H9 (cell line): ENCODE measurements at regions not wholly inside any gene's neighbourhood (a gene's known extent, or its start where the extent isn't known, plus 50 kb on each side); places are given as distances from the start of the nearest gene placed in this dataset.
"Not testable (repeated sequence)": the region's sequence is repeated elsewhere in the genome, so short reads cannot be mapped to it uniquely, and the experiment has no call there.

ENCODE experiments used
- DNase-seq: peaks from one replicate; pipeline ENCODE4 v3.0.0-alpha.2; 2017
- H2AFZ ChIP-seq: one replicate; pipeline ENCODE4 v1.6.1; 2013; ENCODE audit warnings: mild to moderate bottlenecking, low read length, control low read depth, moderate library complexity
- H2AK5ac ChIP-seq: 2 replicates; pipeline ENCODE4 v1.6.1; 2013; ENCODE audit warnings: low read length, control low read depth, mixed read lengths; ENCODE audit not compliant: insufficient read length
- H2BK120ac ChIP-seq: one replicate; pipeline ENCODE4 v1.6.1; 2013; ENCODE audit warnings: low read depth, mild to moderate bottlenecking, low read length, control low read depth, inconsistent platforms; ENCODE audit not compliant: poor library complexity, severe bottlenecking
- H2BK12ac ChIP-seq: 2 replicates; pipeline ENCODE4 v1.6.1; 2013; ENCODE audit warnings: low read length, control low read depth, mixed read lengths, low read depth; ENCODE audit not compliant: insufficient read length
- H2BK15ac ChIP-seq: 2 replicates; pipeline ENCODE4 v1.6.1; 2013; ENCODE audit warnings: low read depth, low read length, control low read depth
- H2BK20ac ChIP-seq: one replicate; pipeline ENCODE4 v1.6.1; 2013; ENCODE audit warnings: low read depth, mild to moderate bottlenecking, low read length, control low read depth, inconsistent platforms; ENCODE audit not compliant: poor library complexity, severe bottlenecking
- H2BK5ac ChIP-seq: 2 replicates; pipeline ENCODE4 v1.6.1; 2013; ENCODE audit warnings: low read length, control low read depth, mixed read lengths; ENCODE audit not compliant: insufficient read length
- H3K14ac ChIP-seq: 2 replicates; pipeline ENCODE4 v1.6.1; 2013; ENCODE audit warnings: low read length, control low read depth; ENCODE audit not compliant: insufficient read depth
- H3K18ac ChIP-seq: 2 replicates; pipeline ENCODE4 v1.6.1; 2013; ENCODE audit warnings: low read depth, mild to moderate bottlenecking, mixed read lengths, low read length, control low read depth; ENCODE audit not compliant: insufficient read length
- H3K23ac ChIP-seq: 2 replicates; pipeline ENCODE4 v1.6.1; 2013; ENCODE audit warnings: low read length, control low read depth, mixed read lengths, low read depth; ENCODE audit not compliant: insufficient read length
- H3K23me2 ChIP-seq: 2 replicates; pipeline ENCODE4 v1.6.1; 2013; ENCODE audit warnings: low read depth, mild to moderate bottlenecking, mixed read lengths, low read length, control low read depth; ENCODE audit not compliant: insufficient read length, poor library complexity, severe bottlenecking
- H3K27ac ChIP-seq: 2 replicates; pipeline ENCODE4 v1.5.1; 2013; ENCODE audit warnings: low read length, control low read depth, mixed read lengths, low read depth; ENCODE audit not compliant: insufficient read length
- H3K27me3 ChIP-seq: 2 replicates; pipeline ENCODE4 v1.6.1; 2013; ENCODE audit warnings: low read length, control low read depth, inconsistent platforms; ENCODE audit not compliant: insufficient read depth
- H3K4ac ChIP-seq: 2 replicates; pipeline ENCODE4 v1.6.1; 2013; ENCODE audit warnings: low read depth, mild to moderate bottlenecking, control low read depth, inconsistent platforms, low read length, moderate library complexity
- H3K4me1 ChIP-seq: 2 replicates; pipeline ENCODE4 v1.6.1; 2013; ENCODE audit warnings: low read length, control low read depth, inconsistent platforms; ENCODE audit not compliant: insufficient read depth
- H3K4me2 ChIP-seq: 2 replicates; pipeline ENCODE4 v1.6.1; 2013; ENCODE audit warnings: low read length, control low read depth, mixed read lengths; ENCODE audit not compliant: insufficient read length, insufficient read depth
- H3K56ac ChIP-seq: 2 replicates; pipeline ENCODE4 v1.6.1; 2013; ENCODE audit warnings: low read depth, mild to moderate bottlenecking, mixed read lengths, low read length, control low read depth; ENCODE audit not compliant: insufficient read length
- H3K79me1 ChIP-seq: 2 replicates; pipeline ENCODE4 v1.6.1; 2013; ENCODE audit warnings: low read depth, mild to moderate bottlenecking, moderate library complexity, low read length, control low read depth, inconsistent platforms; ENCODE audit not compliant: insufficient read depth, poor library complexity, severe bottlenecking
- H3K79me2 ChIP-seq: 2 replicates; pipeline ENCODE4 v1.6.1; 2013; ENCODE audit warnings: low read length, control low read depth, inconsistent platforms; ENCODE audit not compliant: insufficient read depth
- H3K9ac ChIP-seq: 2 replicates; pipeline ENCODE4 v1.6.1; 2013; ENCODE audit warnings: low read length, control low read depth, mixed read lengths; ENCODE audit not compliant: insufficient read length; ENCODE audit errors: extremely low read depth
- H3K9me3 ChIP-seq: one replicate; pipeline ENCODE4 v1.6.1; 2013; ENCODE audit warnings: low read depth, low read length, inconsistent platforms; ENCODE audit not compliant: control insufficient read depth
- H3T11ph ChIP-seq: one replicate; pipeline ENCODE4 v1.6.1; 2013; ENCODE audit warnings: mild to moderate bottlenecking, low read length, control low read depth, inconsistent platforms
- H4K20me1 ChIP-seq: one replicate; pipeline ENCODE4 v1.6.1; 2013; ENCODE audit not compliant: control insufficient read depth, insufficient read length, insufficient read depth
- H4K5ac ChIP-seq: 2 replicates; pipeline ENCODE4 v1.6.1; 2013; ENCODE audit warnings: low read depth, mild to moderate bottlenecking, mixed read lengths, low read length, control low read depth; ENCODE audit not compliant: insufficient read length
- H4K8ac ChIP-seq: replicated peaks from 2 replicates; pipeline ENCODE4 v1.6.1; 2013; ENCODE audit warnings: low read length, control low read depth, mixed read lengths, low read depth; ENCODE audit not compliant: insufficient read length
- H4K91ac ChIP-seq: 2 replicates; pipeline ENCODE4 v1.6.1; 2013; ENCODE audit warnings: low read depth, mild to moderate bottlenecking, moderate library complexity, mixed read lengths, low read length, control low read depth; ENCODE audit not compliant: insufficient read length
- H3K27ac Mint-ChIP-seq, 3 experiments: 2 replicates in 2 of 3; 3 replicates in 1 of 3; pipeline ENCODE4 v1.8.0; 2020 to 2021; ENCODE audit warnings: mixed read lengths in 3 of 3, mild to moderate bottlenecking in 1 of 3, moderate library complexity in 1 of 3
- H3K27me3 Mint-ChIP-seq: 2 replicates; pipeline ENCODE4 v1.8.0; 2021; ENCODE audit warnings: low read depth, mild to moderate bottlenecking, moderate library complexity, mixed read lengths
- H3K36me3 Mint-ChIP-seq, 3 experiments: 2 replicates in 2 of 3; 3 replicates in 1 of 3; pipeline ENCODE4 v1.8.0; 2020 to 2021; ENCODE audit warnings: low read depth in 3 of 3, mixed read lengths in 3 of 3; ENCODE audit not compliant: insufficient read depth in 1 of 3
- H3K4me1 Mint-ChIP-seq, 2 experiments: 2 replicates each; pipeline ENCODE4 v1.8.0; 2020; ENCODE audit warnings: mixed read lengths in 2 of 2
- H3K4me3 Mint-ChIP-seq, 2 experiments: 2 replicates in 1 of 2; 3 replicates in 1 of 2; pipeline ENCODE4 v1.8.0; 2020 to 2021; ENCODE audit warnings: mild to moderate bottlenecking in 2 of 2, mixed read lengths in 2 of 2, moderate library complexity in 1 of 2
- H3K9me3 Mint-ChIP-seq, 2 experiments: 2 replicates in 1 of 2; 3 replicates in 1 of 2; pipeline ENCODE4 v1.8.0; 2020; ENCODE audit warnings: mild to moderate bottlenecking in 2 of 2, mixed read lengths in 2 of 2, moderate library complexity in 1 of 2
- CTCF ChIP-seq: fragments of 200-600 bp; sonication (generic); conservative IDR thresholded peaks from 3 replicates; pipeline ENCODE4 v1.8.0; 2021; ENCODE audit warnings: antibody characterized with exemption, mild to moderate bottlenecking
- WGBS: extraction: QIAGEN DNeasy Blood & Tissue Kit; methylation state at CpG from one replicate; pipeline ENCODE4 v1.1.7; 2013; ENCODE audit warnings: missing lambda C conversion rate, low lambda C conversion rate, mixed read lengths; ENCODE audit not compliant: insufficient read length; ENCODE audit errors: extremely low coverage; 5-methylcytosine and 5-hydroxymethylcytosine counted together

GRCh38 chr2:126154256-126154785 is 501.6 kb upstream of the GYPC start:
- no peaks in the 10 kb centered on the region for H3K79me2 ChIP-seq
- H3K27ac ChIP-seq: no peak overlapping the region
- no peak overlapping the region for H3K23ac ChIP-seq
- no peaks in the 10 kb centered on the region for H3K4me1 ChIP-seq
- H2BK15ac ChIP-seq: no peak overlapping the region
- H3K18ac ChIP-seq: no peak overlapping the region
- H3K23me2 ChIP-seq: no peaks in the 10 kb centered on the region
- no peaks in the 10 kb centered on the region for H3K27me3 Mint-ChIP-seq
- H2BK120ac ChIP-seq: no peak overlapping the region
- peaks cover 6 to 9% of the 10 kb centered on the region in 2 experiments; a peak in 4 of 5 replicates for H3K9me3 Mint-ChIP-seq
- H2BK20ac ChIP-seq: no peak overlapping the region
- H4K8ac ChIP-seq: no peak overlapping the region
- H3K4me2 ChIP-seq: no peak overlapping the region
- no CpG with 5 or more reads among the region's 1 CpG for WGBS
- no peaks in the 10 kb centered on the region for H3K4me1 Mint-ChIP-seq
- H2AK5ac ChIP-seq: no peak overlapping the region
- H2AFZ ChIP-seq: no peak overlapping the region
- H3K27me3 ChIP-seq: no peaks in the 10 kb centered on the region
- no peak overlapping the region for H2BK5ac ChIP-seq
- no peak overlapping the region for H3K4ac ChIP-seq
- no peak for DNase-seq
- H3K9ac ChIP-seq: no peak overlapping the region
- H3K4me3 Mint-ChIP-seq: no peak overlapping the region
- no peaks in the 10 kb centered on the region for H3K79me1 ChIP-seq
- no peak overlapping the region for H2BK12ac ChIP-seq
- no peak overlapping the region for H3K14ac ChIP-seq
- TF ChIP-seq CTCF: no peak
- no peaks in the 10 kb centered on the region for H3K9me3 ChIP-seq
- H3T11ph ChIP-seq: no peak overlapping the region
- H3K36me3 Mint-ChIP-seq: no peaks in the 10 kb centered on the region; a peak in 1 of 7 replicates
- no peaks in the 10 kb centered on the region for H4K20me1 ChIP-seq
- no peak overlapping the region for H4K5ac ChIP-seq
- H3K56ac ChIP-seq: no peak overlapping the region
- no peak overlapping the region for H4K91ac ChIP-seq
- no peak overlapping the region for H3K27ac Mint-ChIP-seq

GRCh38 chr2:126160950-126161349 is 495.0 kb upstream of the GYPC start:
- H3K4me1 ChIP-seq, H3K23me2 ChIP-seq, H2BK120ac ChIP-seq, H3K9me3 ChIP-seq, H2BK15ac ChIP-seq, H4K8ac ChIP-seq, H2AK5ac ChIP-seq, H2BK20ac ChIP-seq, H3K4me2 ChIP-seq, H3K27ac ChIP-seq, H3K36me3 Mint-ChIP-seq, H3K79me2 ChIP-seq, H3K27me3 Mint-ChIP-seq, H3K4me1 Mint-ChIP-seq, H2BK12ac ChIP-seq, H3K4ac ChIP-seq, H4K91ac ChIP-seq, H3K27me3 ChIP-seq, H4K5ac ChIP-seq, H2BK5ac ChIP-seq, H3K23ac ChIP-seq, H3K56ac ChIP-seq, H3K79me1 ChIP-seq, H3K9ac ChIP-seq, H3T11ph ChIP-seq, H3K18ac ChIP-seq, H3K4me3 Mint-ChIP-seq, H3K14ac ChIP-seq, H4K20me1 ChIP-seq, H3K27ac Mint-ChIP-seq, H3K9me3 Mint-ChIP-seq: not testable (repeated sequence)
- DNase-seq: peak; percentile 39
- peak overlapping the region; percentile 23 for H2AFZ ChIP-seq
- no CpG with 5 or more reads among the region's 4 CpGs for whole genome bisulfite sequencing
